PFSK-1 (cell line): ENCODE measurements at regions not wholly inside any gene's neighbourhood (a gene's known extent, or its start where the extent isn't known, plus 50 kb on each side); places are given as distances from the start of the nearest gene placed in this dataset.

Experiments
- FOXP2 ChIP-seq: optimal IDR thresholded peaks from 2 replicates; pipeline ENCODE3; 2011; ENCODE audit warnings: borderline replicate concordance, control low read depth, inconsistent platforms; ENCODE audit not compliant: insufficient read depth; ENCODE audit errors: extremely low read length, extremely low read depth
- POLR2AphosphoS5 ChIP-seq: IDR thresholded peaks from 2 replicates; pipeline ENCODE4 v1.6.1; 2012; ENCODE audit warnings: low read depth, mild to moderate bottlenecking, control low read depth, low read length, moderate library complexity
- SIN3A ChIP-seq: IDR thresholded peaks from 2 replicates; pipeline ENCODE4 v1.6.1; 2012; ENCODE audit warnings: mild to moderate bottlenecking, low read length, moderate library complexity, borderline replicate concordance; ENCODE audit not compliant: insufficient read depth
- TAF1 ChIP-seq: IDR thresholded peaks from 2 replicates; pipeline ENCODE4 v1.6.1; 2012; ENCODE audit warnings: low read length, control low read depth, borderline replicate concordance; ENCODE audit not compliant: insufficient read depth
- TF ChIP-seq, protein P1 (sequence below), 2 experiments: IDR thresholded peaks; 2 replicates each; pipeline versions ENCODE4 v1.6.1 to v1.8.0; 2011 to 2012; ENCODE audit warnings: low read depth in 2 of 2, low read length in 2 of 2, control low read depth in 1 of 2, inconsistent platforms in 1 of 2, mild to moderate bottlenecking in 1 of 2, moderate library complexity in 1 of 2; ENCODE audit not compliant: insufficient read depth in 1 of 2

DNA sequence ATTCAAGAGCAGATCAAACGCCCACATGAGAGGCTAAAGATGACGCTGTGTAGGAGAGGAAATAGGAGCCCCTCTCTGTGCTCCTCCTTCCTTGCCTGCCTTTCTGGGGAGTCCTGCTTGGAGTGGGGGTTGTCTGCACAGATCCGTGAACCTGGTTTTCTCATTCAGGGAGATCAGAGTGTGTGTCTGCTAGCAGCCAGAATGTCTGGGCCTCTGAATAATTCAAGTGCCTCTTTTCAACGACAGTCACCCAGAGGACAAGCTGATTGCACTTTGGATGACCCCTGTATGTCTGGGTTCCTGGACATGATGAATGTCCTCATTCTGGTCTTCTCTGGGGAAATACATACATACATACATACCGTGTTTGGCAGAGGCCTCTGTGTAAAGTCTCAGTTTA is 592.5 kb upstream of the B3GAT1 start:
- TF ChIP-seq FOXP2, result no peak

DNA sequence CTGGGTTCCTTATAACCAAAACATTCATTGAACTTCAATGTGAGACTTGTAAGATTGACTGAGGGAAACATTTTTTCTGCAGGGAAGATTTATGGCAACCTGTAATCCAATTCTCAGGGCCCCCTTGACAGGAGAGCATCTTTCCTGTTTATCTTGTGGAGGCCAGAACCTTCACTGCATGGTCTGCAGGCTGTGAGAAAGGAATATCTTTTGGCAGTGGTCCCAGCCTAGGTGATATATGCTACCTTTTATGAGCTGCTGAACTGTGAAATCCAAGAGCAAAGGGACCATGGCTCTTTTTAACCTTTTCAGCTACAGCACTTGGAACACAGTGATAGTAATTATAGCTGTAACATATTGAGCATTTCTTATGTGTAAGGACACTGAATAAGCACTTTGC is 590.2 kb upstream of the B3GAT1 start:
- TF ChIP-seq SIN3A (no peak), FOXP2 (no peak), TAF1 (no peak), POLR2AphosphoS5 (no peak)
- TF ChIP-seq, protein P1, sequence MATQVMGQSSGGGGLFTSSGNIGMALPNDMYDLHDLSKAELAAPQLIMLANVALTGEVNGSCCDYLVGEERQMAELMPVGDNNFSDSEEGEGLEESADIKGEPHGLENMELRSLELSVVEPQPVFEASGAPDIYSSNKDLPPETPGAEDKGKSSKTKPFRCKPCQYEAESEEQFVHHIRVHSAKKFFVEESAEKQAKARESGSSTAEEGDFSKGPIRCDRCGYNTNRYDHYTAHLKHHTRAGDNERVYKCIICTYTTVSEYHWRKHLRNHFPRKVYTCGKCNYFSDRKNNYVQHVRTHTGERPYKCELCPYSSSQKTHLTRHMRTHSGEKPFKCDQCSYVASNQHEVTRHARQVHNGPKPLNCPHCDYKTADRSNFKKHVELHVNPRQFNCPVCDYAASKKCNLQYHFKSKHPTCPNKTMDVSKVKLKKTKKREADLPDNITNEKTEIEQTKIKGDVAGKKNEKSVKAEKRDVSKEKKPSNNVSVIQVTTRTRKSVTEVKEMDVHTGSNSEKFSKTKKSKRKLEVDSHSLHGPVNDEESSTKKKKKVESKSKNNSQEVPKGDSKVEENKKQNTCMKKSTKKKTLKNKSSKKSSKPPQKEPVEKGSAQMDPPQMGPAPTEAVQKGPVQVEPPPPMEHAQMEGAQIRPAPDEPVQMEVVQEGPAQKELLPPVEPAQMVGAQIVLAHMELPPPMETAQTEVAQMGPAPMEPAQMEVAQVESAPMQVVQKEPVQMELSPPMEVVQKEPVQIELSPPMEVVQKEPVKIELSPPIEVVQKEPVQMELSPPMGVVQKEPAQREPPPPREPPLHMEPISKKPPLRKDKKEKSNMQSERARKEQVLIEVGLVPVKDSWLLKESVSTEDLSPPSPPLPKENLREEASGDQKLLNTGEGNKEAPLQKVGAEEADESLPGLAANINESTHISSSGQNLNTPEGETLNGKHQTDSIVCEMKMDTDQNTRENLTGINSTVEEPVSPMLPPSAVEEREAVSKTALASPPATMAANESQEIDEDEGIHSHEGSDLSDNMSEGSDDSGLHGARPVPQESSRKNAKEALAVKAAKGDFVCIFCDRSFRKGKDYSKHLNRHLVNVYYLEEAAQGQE (IDR thresholded peaks at IDR 0.05; ENCODE audit: insufficient read depth in 1 of 2, low read depth in 2 of 2, low read length in 2 of 2), result no peak

DNA sequence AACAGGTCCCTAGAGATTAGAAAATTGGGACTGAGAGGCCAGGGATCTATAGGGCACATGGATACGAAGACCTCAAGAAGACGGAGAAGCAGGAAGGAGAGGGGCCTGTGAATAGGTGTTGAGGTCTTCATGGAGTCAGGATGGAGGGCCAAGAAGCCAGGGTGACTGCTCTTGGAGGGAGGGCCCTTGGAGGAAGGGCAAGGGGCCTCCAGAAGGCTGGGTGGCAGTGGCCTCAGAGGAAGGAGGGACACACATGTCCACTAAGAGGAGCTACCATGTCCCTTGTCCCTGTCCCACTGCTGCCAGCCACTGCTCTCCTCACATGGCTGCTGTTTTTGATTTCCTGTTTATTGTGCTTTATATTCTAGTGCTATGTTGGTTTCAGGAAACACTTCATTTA is 589.5 kb upstream of the B3GAT1 start:
- TF ChIP-seq SIN3A (no peak), TAF1 (no peak), FOXP2 (no peak), POLR2AphosphoS5 (no peak)
- TF ChIP-seq, protein P1 (IDR thresholded peaks at IDR 0.05; ENCODE audit: insufficient read depth in 1 of 2, low read depth in 2 of 2, low read length in 2 of 2), result no peak

DNA sequence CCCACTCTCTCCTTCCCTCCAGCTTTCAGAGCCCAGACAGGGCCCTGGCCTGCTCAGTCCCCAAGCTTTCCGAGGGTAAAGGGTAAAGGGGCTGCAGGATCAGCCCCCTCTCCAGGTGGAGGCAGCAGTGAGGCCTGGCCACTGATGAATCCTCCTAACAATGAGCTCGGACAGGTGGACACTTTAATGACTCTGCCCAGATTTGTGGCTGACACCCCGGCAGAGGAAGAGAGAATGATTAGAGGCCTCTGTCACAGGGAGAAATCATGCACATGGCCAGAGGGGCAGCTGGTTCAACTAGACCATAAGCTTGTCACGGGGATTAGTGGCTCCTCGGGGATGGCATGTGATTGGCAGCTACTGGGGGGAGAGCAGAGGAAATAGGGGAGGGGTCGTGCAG is 587.5 kb upstream of the B3GAT1 start:
- TF ChIP-seq POLR2AphosphoS5 (no peak), TAF1 (no peak), SIN3A (no peak), FOXP2 (no peak)
- TF ChIP-seq, protein P1 (IDR thresholded peaks at IDR 0.05; ENCODE audit: insufficient read depth in 1 of 2, low read depth in 2 of 2, low read length in 2 of 2), result no peak

DNA sequence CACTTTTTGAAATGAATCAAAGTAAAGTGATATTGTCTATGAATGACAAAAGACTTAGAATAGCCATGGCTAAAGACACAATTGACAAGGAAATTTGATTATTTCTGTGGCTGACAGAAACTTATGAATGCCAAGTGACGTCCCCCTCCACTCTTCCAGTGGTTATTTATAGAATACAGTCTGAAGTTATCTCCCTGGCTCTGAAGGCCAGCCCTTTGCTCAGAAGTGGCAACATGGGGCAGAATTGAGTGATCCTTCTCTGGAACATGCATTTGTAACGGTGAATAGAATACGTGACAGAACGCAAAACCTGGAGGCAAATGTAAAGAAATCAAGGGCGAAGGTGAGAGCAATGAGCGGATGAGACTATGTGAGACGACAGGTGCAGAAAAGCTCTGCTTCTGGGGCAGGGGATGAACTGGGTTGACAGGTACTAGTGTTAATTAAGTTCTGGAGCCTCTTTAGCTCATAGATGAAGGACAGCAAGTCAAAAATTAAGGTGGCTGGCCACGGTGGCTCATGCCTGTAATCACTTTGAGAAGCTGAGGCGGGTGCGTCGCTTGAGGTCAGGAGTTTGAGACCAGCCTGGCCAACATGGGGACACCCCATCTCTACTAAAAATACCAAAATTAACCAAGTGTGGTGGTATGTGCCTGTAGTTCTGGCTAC is 585.7 kb upstream of the B3GAT1 start:
- TF ChIP-seq, protein P1 (IDR thresholded peaks at IDR 0.05; ENCODE audit: insufficient read depth in 1 of 2, low read depth in 2 of 2, low read length in 2 of 2), result no peak

DNA sequence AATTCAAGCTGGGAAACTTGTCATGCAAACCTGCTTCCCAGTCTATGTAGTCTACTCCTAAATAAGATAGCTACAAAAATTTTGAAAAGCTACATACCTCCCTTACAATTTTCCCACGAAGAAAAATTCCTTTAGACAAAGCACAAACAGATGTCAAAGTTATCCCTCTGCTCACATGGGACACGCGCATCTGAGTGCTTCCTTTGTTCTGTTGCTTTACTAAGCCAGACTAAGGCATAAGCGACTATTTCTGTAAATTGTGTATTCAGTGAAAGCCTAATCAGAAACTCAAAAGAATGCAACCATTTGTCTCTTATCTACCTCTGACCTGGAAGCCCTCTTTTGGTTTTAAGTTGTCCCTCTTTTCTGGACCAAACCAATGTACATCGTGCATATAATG is 583.7 kb upstream of the B3GAT1 start:
- no peak for TF ChIP-seq TAF1
- TF ChIP-seq, protein P1 (IDR thresholded peaks at IDR 0.05; ENCODE audit: insufficient read depth in 1 of 2, low read depth in 2 of 2, low read length in 2 of 2), result no peak
- no peak for TF ChIP-seq FOXP2
- no peak for TF ChIP-seq POLR2AphosphoS5
- no peak for TF ChIP-seq SIN3A
